ENCODE measurements at regions not wholly inside any gene's neighbourhood (a gene's known extent, or its start where the extent isn't known, plus 50 kb on each side); places are given as distances from the start of the nearest gene placed in this dataset.
"Not testable (repeated sequence)": the region's sequence is repeated elsewhere in the genome, so short reads cannot be mapped to it uniquely, and the experiment has no call there.

DNA sequence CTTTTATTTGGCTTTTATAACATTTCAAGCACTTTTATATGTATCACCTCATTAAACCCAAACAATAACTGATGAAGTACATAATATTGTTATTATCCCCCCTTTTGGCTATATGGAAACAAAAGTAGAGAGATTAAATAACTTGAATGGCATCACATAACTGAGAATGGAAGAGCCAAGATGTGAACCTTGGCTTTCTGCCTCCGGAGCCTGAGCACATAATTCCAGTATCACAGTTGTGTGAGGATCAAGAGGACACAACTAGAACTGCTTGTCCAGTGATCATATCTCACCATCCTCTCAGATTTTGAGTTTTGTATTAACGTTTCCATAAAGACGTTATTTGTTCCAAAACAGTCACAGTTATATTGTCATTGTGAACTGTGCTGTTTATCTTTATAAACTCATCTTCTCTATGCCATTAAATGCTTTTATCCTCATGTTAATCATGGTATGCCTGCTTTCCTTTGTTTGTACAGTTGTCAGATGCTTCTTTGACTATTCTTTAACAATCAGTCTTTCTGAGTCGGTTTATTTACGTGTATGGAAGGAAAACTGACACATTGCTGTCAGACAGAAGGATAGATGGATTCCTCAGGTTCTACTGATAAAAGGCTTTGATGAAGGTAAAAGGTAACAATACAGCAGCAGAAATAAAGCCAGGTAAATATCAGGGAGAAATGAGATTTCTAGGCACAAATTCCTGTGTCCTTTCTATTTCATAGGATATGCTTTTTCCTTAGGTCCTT is 92.0 kb upstream of the FAM13C start:
- DNase-seq (ENCODE audit: low spot score) = no peak

DNA sequence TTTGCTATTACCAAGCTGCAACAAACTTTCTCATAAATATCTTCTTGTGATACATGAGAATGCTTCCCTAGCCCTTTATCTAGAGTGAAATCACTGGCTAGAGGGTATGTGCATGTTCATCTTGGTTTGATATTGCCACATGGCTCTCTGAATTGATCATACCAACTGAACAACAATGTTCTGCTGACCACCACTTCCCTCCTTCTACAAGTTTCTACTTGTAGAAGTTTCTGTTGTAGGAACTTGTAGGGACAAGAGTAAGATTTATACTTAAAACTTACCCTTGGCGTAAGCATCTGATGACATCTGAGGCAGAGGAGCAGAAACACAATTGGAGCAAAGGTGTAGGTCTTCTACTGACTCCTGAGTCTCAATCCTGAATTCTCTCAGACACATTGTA is 86.3 kb upstream of the FAM13C start:
- DNase-seq (ENCODE audit: low spot score) = no peak

DNA sequence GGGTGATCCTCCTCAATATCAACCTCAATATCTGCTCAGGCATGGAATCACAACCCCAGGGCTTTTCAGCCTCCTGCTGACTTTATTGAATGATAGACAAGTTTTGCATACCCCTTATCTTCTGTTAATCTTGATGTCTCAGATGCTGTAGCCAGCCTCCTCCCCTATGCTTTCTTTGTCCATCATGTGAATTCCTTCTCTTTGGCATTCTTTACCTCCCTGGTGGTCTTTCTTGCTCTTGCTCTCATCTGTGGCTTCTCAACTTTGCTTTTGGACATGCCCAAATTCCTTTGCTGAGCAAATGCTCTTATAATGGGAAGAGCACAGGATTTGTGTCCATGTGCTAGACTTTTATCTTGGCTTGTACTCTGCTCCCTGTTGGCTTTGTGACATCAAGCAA is 73.4 kb upstream of the FAM13C start:
- no peak for DNase-seq (ENCODE audit: low spot score)

DNA sequence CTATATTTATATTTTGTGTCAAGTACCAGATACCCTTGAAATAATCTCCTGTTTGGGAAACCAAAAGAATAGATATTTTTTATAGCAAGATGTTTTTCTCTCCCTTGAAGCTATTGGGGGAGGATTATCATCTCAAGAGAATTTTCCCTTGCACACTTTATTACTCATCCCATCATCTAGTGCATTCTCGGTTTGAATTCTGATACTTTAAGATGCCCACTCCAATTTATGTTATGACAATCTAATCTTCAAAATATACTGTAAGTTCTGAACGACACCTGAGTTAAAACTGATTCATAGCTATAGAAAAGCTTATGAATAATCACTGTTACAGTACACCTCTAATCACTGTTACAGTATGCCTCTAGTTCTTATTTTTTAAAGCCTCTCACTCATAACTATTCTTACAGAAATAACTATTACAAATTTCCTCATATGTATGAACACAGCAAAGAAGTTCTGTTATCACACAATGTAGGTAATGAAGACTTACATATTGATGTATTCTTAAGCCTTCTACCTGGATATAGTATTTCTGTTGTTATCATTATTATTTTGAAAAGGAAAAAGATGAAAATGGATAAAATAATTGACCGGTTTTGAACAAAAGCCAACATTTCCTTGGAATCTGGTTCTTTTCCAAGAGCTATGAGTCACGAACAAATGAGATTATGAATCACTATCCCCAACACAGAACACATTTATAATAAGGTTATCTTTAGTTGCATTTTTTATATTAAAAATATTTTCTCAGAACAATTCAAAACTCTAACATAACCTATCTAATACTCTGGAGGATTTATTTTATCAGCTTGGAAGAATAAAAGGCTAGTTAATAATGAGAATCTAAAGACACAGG is 72.3 kb upstream of the FAM13C start:
- peak; percentile 12 for DNase-seq (ENCODE audit: low spot score)

DNA sequence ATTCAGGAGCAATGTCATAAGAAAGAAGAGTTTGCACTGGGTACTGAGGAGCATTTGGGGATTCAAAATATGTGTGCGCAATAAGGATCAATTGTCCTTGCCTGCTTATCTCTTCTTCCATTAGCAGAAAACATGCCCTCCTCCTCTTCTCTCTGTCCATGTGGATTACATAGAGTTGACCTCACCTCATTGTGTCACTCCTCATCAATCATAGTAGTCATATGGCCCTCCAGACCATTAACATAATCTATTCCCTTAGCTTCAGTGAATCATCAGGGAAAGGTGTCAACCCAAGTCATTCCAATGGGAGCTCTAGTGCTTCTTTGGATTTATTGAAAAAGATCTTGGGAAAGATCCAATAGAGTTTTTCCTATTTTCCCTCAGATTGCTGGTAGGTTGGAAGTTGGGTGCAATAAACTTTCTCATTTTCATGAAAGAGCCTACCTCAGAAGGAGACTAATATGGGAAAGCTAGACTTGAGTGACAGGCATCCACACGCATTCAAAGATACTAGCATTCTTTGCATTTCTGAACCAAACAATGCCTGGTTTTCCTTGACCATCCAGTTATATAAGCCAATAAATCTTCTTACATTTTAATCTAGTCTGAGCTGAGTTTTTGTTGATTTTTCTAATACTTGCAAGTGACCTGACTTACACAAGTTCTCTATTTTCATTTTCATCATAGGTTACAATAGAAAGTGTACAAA is 71.5 kb upstream of the FAM13C start:
- no peak for DNase-seq (ENCODE audit: low spot score)

DNA sequence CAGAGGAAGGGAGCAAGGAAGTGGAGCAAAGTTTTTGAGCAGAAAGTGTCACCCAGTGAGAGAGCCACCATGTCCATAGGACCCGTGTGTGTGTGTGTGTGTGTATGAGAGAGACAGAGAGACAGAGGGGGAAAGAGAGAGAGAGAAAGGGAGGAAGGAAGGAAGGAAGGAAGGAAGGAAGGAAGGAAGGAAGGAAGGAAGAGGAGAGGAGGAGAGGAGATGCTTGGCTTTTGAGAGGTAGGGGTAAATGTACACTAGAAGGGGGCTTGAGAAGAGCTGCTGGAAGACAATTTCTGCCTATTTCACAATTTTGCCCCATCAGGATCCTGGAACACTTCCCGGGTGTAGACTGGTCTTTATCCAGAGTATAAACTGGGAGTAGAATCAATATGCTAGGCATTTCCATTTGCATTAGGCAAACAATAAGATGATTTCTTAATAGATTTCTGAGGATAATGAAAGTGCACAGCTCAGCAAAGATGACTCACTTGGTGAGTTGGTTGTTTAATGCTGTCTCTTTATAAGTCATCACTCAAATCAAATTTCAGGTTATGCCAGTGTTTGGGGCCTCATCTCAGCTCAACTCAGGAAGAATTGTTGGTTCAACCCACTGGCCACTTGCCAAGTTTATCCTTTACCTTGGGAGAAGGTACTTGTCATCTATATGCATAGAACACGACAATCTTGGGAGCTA is 70.0 kb upstream of the FAM13C start:
- no peak for DNase-seq (ENCODE audit: low spot score)

DNA sequence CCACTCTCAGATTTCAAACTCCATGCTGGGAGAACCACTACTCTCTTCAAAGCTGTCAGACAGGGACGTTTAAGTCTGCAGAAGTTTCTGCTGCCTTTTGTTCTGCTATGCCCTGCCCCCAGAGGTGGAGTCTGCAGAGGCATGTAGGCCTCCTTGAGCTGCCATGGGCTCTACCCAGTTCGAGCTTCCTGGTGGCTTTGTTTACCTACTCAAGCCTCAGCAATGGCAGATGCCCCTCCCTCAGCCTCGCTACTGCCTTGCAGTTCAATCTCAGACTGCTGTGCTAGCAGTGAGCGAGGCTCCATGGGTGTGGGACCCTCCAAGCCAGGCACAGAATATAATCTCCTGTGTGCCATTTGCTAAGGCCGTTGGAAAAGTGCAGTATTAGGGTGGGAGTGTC is 51.4 kb upstream of the FAM13C start:
- DNase-seq (ENCODE audit: low spot score) = not testable (repeated sequence)

Data from COLO829 (cell line).